Common myeloid progenitor, CD34-positive (primary cell): ENCODE measurements at regions not wholly inside any gene's neighbourhood (a gene's known extent, or its start where the extent isn't known, plus 50 kb on each side); places are given as distances from the start of the nearest gene placed in this dataset.

Experiments used
- CTCF ChIA-PET: fragments of 350-600 bp; sonication (Branson Sonifier 250); formaldehyde crosslinking; loops from one replicate; lab custom pipeline; 2021; ENCODE audit warnings: antibody characterized with exemption; lab: Charles Lee
- POLR2A ChIA-PET: fragments of 350-600 bp; sonication (Branson Sonifier 250); formaldehyde crosslinking; loops from one replicate; lab custom pipeline; 2021; ENCODE audit warnings: antibody characterized with exemption; lab: Charles Lee
- DNase-seq, 3 donors: peaks; one replicate each; pipeline versions ENCODE4 v3.0.0 to v3.0.0-alpha.2; 2013
- H3K27ac ChIP-seq, 2 experiments: 1 replicate in 1 of 2; 2 replicates in 1 of 2; pipeline ENCODE4 v1.7.0; 2013; ENCODE audit warnings: inconsistent platforms in 2 of 2, low read length in 2 of 2, mild to moderate bottlenecking in 2 of 2, low read depth in 1 of 2, moderate library complexity in 1 of 2; ENCODE audit not compliant: severe bottlenecking in 2 of 2, insufficient read depth in 1 of 2, poor library complexity in 1 of 2
- H3K27me3 ChIP-seq, 5 experiments: replicated peaks in 2 of 5; 1 replicate in 3 of 5; 2 replicates in 2 of 5; pipeline versions ENCODE4 v1.6.1 to v1.7.0; 2013; ENCODE audit warnings: low read length in 4 of 5, mild to moderate bottlenecking in 2 of 5, moderate library complexity in 2 of 5, inconsistent platforms in 1 of 5; ENCODE audit not compliant: insufficient read depth in 5 of 5, control insufficient read depth in 4 of 5
- H3K36me3 ChIP-seq, 4 experiments: 1 replicate in 2 of 4; 2 replicates in 2 of 4; pipeline versions ENCODE4 v1.6.1 to v1.7.0; 2013; ENCODE audit warnings: low read length in 3 of 4, control low read depth in 1 of 4, mild to moderate bottlenecking in 1 of 4; ENCODE audit not compliant: control insufficient read depth in 4 of 4, insufficient read depth in 4 of 4
- H3K4me1 ChIP-seq, 4 experiments: 1 replicate in 3 of 4; 2 replicates in 1 of 4; pipeline versions ENCODE4 v1.6.1 to v1.7.1; 2013; ENCODE audit warnings: low read length in 3 of 4, mild to moderate bottlenecking in 3 of 4, control low read depth in 1 of 4, inconsistent platforms in 1 of 4, moderate library complexity in 1 of 4; ENCODE audit not compliant: control insufficient read depth in 4 of 4, insufficient read depth in 4 of 4; ENCODE audit errors: control extremely low read depth in 1 of 4
- H3K4me3 ChIP-seq, 7 experiments: 1 replicate in 4 of 7; 2 replicates in 3 of 7; pipeline versions ENCODE4 v1.5.1 to v1.7.0; 2013; ENCODE audit warnings: mild to moderate bottlenecking in 7 of 7, low read length in 6 of 7, moderate library complexity in 6 of 7, inconsistent platforms in 2 of 7, low read depth in 2 of 7, control low read depth in 1 of 7; ENCODE audit not compliant: insufficient read depth in 4 of 7, control insufficient read depth in 1 of 7; ENCODE audit errors: extremely low read depth in 1 of 7
- H3K9me3 ChIP-seq, 5 experiments: 1 replicate in 4 of 5; 2 replicates in 1 of 5; pipeline versions ENCODE4 v1.6.1 to v1.7.1; 2013; ENCODE audit warnings: low read length in 4 of 5, mild to moderate bottlenecking in 2 of 5, inconsistent platforms in 1 of 5, low read depth in 1 of 5, moderate library complexity in 1 of 5; ENCODE audit not compliant: control insufficient read depth in 4 of 5, insufficient read depth in 2 of 5; ENCODE audit errors: control extremely low read depth in 1 of 5
- WGBS: methylation state at CpG from one replicate; pipeline ENCODE4 v1.1.5; 2013; ENCODE audit not compliant: insufficient coverage; 5-methylcytosine and 5-hydroxymethylcytosine counted together

GRCh38 chr18:22609642-22610041 lies 191.9 kb upstream of the CTAGE1 start:
- DNase-seq: no peak
- 95% methylated on average over 4 of the region's 5 CpGs for WGBS
- Histone ChIP-seq H3K4me1 (no peaks in the 10 kb centered on the region), H3K4me3 (no peak overlapping the region), H3K27me3 (peaks cover 0 to 2% (median 0%) of the 10 kb centered on the region in 5 experiments), H3K9me3 (no peaks in the 10 kb centered on the region), H3K27ac (no peak overlapping the region), H3K36me3 (no peaks in the 10 kb centered on the region)
- ChIA-PET POLR2A (no interaction called here), CTCF (no interaction called here)

GRCh38 chr18:22613058-22613690 lies 195.5 kb upstream of the CTAGE1 start:
- ChIA-PET CTCF (no interaction called here), POLR2A (no interaction called here)
- no peak for DNase-seq
- Histone ChIP-seq H3K27me3 (no peaks in the 10 kb centered on the region), H3K4me1 (no peaks in the 10 kb centered on the region), H3K4me3 (no peak overlapping the region), H3K27ac (no peak overlapping the region), H3K9me3 (no peaks in the 10 kb centered on the region), H3K36me3 (no peaks in the 10 kb centered on the region)
- 97% methylated on average over 8 of the region's 18 CpGs for WGBS

- ChIA-PET POLR2A (no interaction called here), CTCF (no interaction called here)
- no peaks in the 10 kb centered on the region for H3K27me3 ChIP-seq
- 100% methylated on average over 1 of the region's 3 CpGs for WGBS
- no peak overlapping the region for H3K27ac ChIP-seq
- no peaks in the 10 kb centered on the region for H3K4me1 ChIP-seq
- no peaks in the 10 kb centered on the region for H3K36me3 ChIP-seq
- H3K9me3 ChIP-seq: no peaks in the 10 kb centered on the region
- no peak overlapping the region for H3K4me3 ChIP-seq
- DNase-seq: no peak
Observed at GRCh38 chr18:22613788-22614187, 196.1 kb upstream of the CTAGE1 start.

- Histone ChIP-seq H3K9me3 (peaks cover 0 to 1% (median 0%) of the 10 kb centered on the region in 5 experiments), H3K4me3 (no peak overlapping the region), H3K36me3 (no peaks in the 10 kb centered on the region), H3K27ac (no peak overlapping the region), H3K27me3 (no peaks in the 10 kb centered on the region), H3K4me1 (no peaks in the 10 kb centered on the region)
- WGBS: no CpG with 5 or more reads among the region's 5 CpGs
- CTCF ChIA-PET: interaction anchor here (1.3 kb wide), 1 partner anchor 9 kb away, joined by 4 read pairs; no protein-coding TSS in a partner anchor
- no peak for DNase-seq
- POLR2A ChIA-PET: no interaction called here
Observed at GRCh38 chr18:22623513-22623912, 205.8 kb upstream of the CTAGE1 start.

GRCh38 chr18:22624176-22624575 lies 206.5 kb upstream of the CTAGE1 start:
- DNase-seq: no peak
- H3K4me3 ChIP-seq: no peak overlapping the region
- no CpG with 5 or more reads among the region's 2 CpGs for WGBS

GRCh38 chr18:22625406-22625805 lies 207.7 kb upstream of the CTAGE1 start:
- WGBS: 44% methylated on average over 2 of the region's 2 CpGs

More at GRCh38 chr18:22624176-22624575, 206.5 kb upstream of the CTAGE1 start:
- Histone ChIP-seq H3K27ac (no peak overlapping the region), H3K36me3 (no peaks in the 10 kb centered on the region), H3K9me3 (peaks cover 0 to 3% (median 0%) of the 10 kb centered on the region in 5 experiments), H3K4me1 (no peaks in the 10 kb centered on the region), H3K27me3 (peaks cover 0 to 2% (median 0%) of the 10 kb centered on the region in 5 experiments)
- ChIA-PET POLR2A (no interaction called here), CTCF (interaction anchor here (1.3 kb wide), 1 partner anchor 9 kb away, joined by 4 read pairs; no protein-coding TSS in a partner anchor)

GRCh38 chr18:22626771-22627170 lies 209.1 kb upstream of the CTAGE1 start:
- H3K27me3 ChIP-seq: peaks cover 0 to 4% (median 0%) of the 10 kb centered on the region in 5 experiments
- H3K36me3 ChIP-seq: no peaks in the 10 kb centered on the region
- CTCF ChIA-PET: no interaction called here
- no peak overlapping the region for H3K27ac ChIP-seq
- DNase-seq: no peak
- H3K4me1 ChIP-seq: no peaks in the 10 kb centered on the region
- H3K4me3 ChIP-seq: no peak overlapping the region
- 80% methylated on average over 2 of the region's 3 CpGs for WGBS
- peaks cover 0 to 4% (median 0%) of the 10 kb centered on the region in 5 experiments for H3K9me3 ChIP-seq
- POLR2A ChIA-PET: no interaction called here

More at GRCh38 chr18:22625406-22625805, 207.7 kb upstream of the CTAGE1 start:
- Histone ChIP-seq H3K36me3 (no peaks in the 10 kb centered on the region), H3K27ac (no peak overlapping the region), H3K9me3 (peaks cover 0 to 4% (median 0%) of the 10 kb centered on the region in 5 experiments), H3K4me3 (no peak overlapping the region), H3K27me3 (peaks cover 0 to 4% (median 0%) of the 10 kb centered on the region in 5 experiments), H3K4me1 (no peaks in the 10 kb centered on the region)
- ChIA-PET POLR2A (no interaction called here), CTCF (no interaction called here)
- no peak for DNase-seq
